ENCODE measurements at regions not wholly inside any gene's neighbourhood (a gene's known extent, or its start where the extent isn't known, plus 50 kb on each side); places are given as distances from the start of the nearest gene placed in this dataset.

DNA sequence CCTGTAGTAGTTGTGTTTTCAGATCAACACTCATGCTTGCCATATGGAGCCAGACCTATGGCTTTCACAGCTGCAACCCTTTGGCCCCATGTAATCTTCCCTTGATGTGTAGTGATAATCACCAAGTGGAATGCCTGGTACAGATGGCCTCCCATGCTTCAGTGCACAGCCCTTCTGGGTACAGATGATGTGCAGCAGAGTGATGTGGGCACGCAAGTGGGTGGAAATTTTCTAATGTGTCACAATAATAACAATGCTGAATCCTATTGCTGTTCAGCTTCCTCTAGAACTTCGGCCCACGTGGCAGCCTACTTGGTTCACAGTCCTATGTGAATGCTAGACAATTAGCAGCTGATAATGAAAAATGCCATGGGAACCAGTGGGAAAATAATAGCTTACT, 188.1 kb downstream of the SNAPC1 start:
- Histone ChIP-seq H3K4me1 (ENCODE audit: control insufficient read depth in 4 of 4, insufficient read depth in 4 of 4, low read length in 3 of 4) (no peaks in the 10 kb centered on the region), H3K9ac (ENCODE audit: low read depth in 1 of 2, low read length in 2 of 2) (no peak overlapping the region), H3K27ac (ENCODE audit: low read depth in 1 of 2, low read length in 2 of 2) (no peak overlapping the region), H3K4me3 (ENCODE audit: low read depth in 1 of 3, low read length in 3 of 3) (no peak overlapping the region), H3K9me3 (ENCODE audit: control insufficient read depth in 4 of 4, low read length in 3 of 4) (no peaks in the 10 kb centered on the region), H3K27me3 (ENCODE audit: control insufficient read depth in 4 of 4, insufficient read depth in 4 of 4, low read length in 3 of 4) (no peaks in the 10 kb centered on the region), H3K36me3 (ENCODE audit: control insufficient read depth in 4 of 4, insufficient read depth in 3 of 4, low read depth in 1 of 4, low read length in 3 of 4) (no peaks in the 10 kb centered on the region)
- TF ChIP-seq, protein P1, sequence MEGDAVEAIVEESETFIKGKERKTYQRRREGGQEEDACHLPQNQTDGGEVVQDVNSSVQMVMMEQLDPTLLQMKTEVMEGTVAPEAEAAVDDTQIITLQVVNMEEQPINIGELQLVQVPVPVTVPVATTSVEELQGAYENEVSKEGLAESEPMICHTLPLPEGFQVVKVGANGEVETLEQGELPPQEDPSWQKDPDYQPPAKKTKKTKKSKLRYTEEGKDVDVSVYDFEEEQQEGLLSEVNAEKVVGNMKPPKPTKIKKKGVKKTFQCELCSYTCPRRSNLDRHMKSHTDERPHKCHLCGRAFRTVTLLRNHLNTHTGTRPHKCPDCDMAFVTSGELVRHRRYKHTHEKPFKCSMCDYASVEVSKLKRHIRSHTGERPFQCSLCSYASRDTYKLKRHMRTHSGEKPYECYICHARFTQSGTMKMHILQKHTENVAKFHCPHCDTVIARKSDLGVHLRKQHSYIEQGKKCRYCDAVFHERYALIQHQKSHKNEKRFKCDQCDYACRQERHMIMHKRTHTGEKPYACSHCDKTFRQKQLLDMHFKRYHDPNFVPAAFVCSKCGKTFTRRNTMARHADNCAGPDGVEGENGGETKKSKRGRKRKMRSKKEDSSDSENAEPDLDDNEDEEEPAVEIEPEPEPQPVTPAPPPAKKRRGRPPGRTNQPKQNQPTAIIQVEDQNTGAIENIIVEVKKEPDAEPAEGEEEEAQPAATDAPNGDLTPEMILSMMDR (IDR thresholded peaks at IDR 0.05; ENCODE audit: low read depth, low read length, missing input control), result no peak
- TF ChIP-seq ATF3 (IDR thresholded peaks at IDR 0.05) (no peak), HNF4G (IDR thresholded peaks at IDR 0.05) (no peak), FOXA2 (IDR thresholded peaks at IDR 0.05) (no peak), JUND (IDR thresholded peaks at IDR 0.05) (no peak), ZBTB33 (IDR thresholded peaks at IDR 0.05) (no peak), MAX (IDR thresholded peaks at IDR 0.05) (no peak), RAD21 (IDR thresholded peaks at IDR 0.05) (no peak), EGR1 (IDR thresholded peaks at IDR 0.05; ENCODE audit: low read depth in 2 of 2) (no peak), SP1 (IDR thresholded peaks at IDR 0.05) (no peak), HNF4A (conservative IDR thresholded peaks at IDR 0.05) (no peak), YY1 (IDR thresholded peaks at IDR 0.05) (no peak)
- WGBS, result 80% methylated on average over 3 of the region's 3 CpGs
- DNase-seq (ENCODE audit: low spot score), result no peak

GRCh38 chr14:61953602-61954001, 191.4 kb downstream of the SNAPC1 start:
- DNase-seq (ENCODE audit: low spot score), result no peak
- Histone ChIP-seq H3K9me3 (ENCODE audit: control insufficient read depth in 4 of 4, low read length in 3 of 4) (peaks cover 0 to 6% (median 1%) of the 10 kb centered on the region in 4 donors), H3K4me1 (ENCODE audit: control insufficient read depth in 4 of 4, insufficient read depth in 4 of 4, low read length in 3 of 4) (no peaks in the 10 kb centered on the region), H3K27ac (ENCODE audit: low read depth in 1 of 2, low read length in 2 of 2) (no peak overlapping the region), H3K36me3 (ENCODE audit: control insufficient read depth in 4 of 4, insufficient read depth in 3 of 4, low read depth in 1 of 4, low read length in 3 of 4) (no peaks in the 10 kb centered on the region), H3K9ac (ENCODE audit: low read depth in 1 of 2, low read length in 2 of 2) (no peak overlapping the region), H3K4me3 (ENCODE audit: low read depth in 1 of 3, low read length in 3 of 3) (no peak overlapping the region), H3K27me3 (ENCODE audit: control insufficient read depth in 4 of 4, insufficient read depth in 4 of 4, low read length in 3 of 4) (no peaks in the 10 kb centered on the region)
- no peak for TF ChIP-seq GABPA (IDR thresholded peaks at IDR 0.05 in 1 of 2, conservative IDR thresholded peaks at IDR 0.05 in 1 of 2)
- TF ChIP-seq HNF4G (IDR thresholded peaks at IDR 0.05), result no peak
- TF ChIP-seq REST (IDR thresholded peaks at IDR 0.05), result no peak
- WGBS, result 54% methylated on average over 1 of the region's 1 CpG
